Spleen (tissue), 11 donors: ENCODE measurements at regions not wholly inside any gene's neighbourhood (a gene's known extent, or its start where the extent isn't known, plus 50 kb on each side); places are given as distances from the start of the nearest gene placed in this dataset.

Experiments
- DNase-seq: peaks from one replicate; pipeline ENCODE4 v3.0.0-alpha.2; 2020
- H3K27ac ChIP-seq, 8 donors: fragments of 200-600 bp; sonication (generic) in 7 of 8; 1 replicate in 4 of 8; 2 replicates in 4 of 8; pipeline versions ENCODE4 v1.5.0 to v1.8.0; 2016 to 2021; ENCODE audit warnings: inconsistent platforms in 4 of 8, mild to moderate bottlenecking in 4 of 8, moderate library complexity in 1 of 8
- H3K27me3 ChIP-seq, 7 donors: fragments of 200-600 bp; sonication (generic) in 6 of 7; replicated peaks in 1 of 7; 1 replicate in 4 of 7; 2 replicates in 3 of 7; pipeline versions ENCODE4 v1.5.0 to v1.8.0; 2016 to 2021; ENCODE audit warnings: inconsistent platforms in 3 of 7, mild to moderate bottlenecking in 1 of 7
- H3K36me3 ChIP-seq, 6 donors: fragments of 200-600 bp; sonication (generic) in 5 of 6; 1 replicate in 4 of 6; 2 replicates in 2 of 6; pipeline versions ENCODE4 v1.5.0 to v1.8.0; 2016 to 2021; ENCODE audit warnings: inconsistent platforms in 2 of 6
- H3K4me1 ChIP-seq, 6 donors: fragments of 200-600 bp; sonication (generic) in 5 of 6; 1 replicate in 3 of 6; 2 replicates in 3 of 6; pipeline versions ENCODE4 v1.5.0 to v1.8.0; 2016 to 2021; ENCODE audit warnings: inconsistent platforms in 3 of 6
- H3K4me3 ChIP-seq, 8 donors: fragments of 200-600 bp; sonication (generic) in 7 of 8; 1 replicate in 4 of 8; 2 replicates in 4 of 8; pipeline versions ENCODE4 v1.5.0 to v1.8.0; 2016 to 2021; ENCODE audit warnings: inconsistent platforms in 4 of 8, mild to moderate bottlenecking in 4 of 8, moderate library complexity in 2 of 8
- H3K9me3 ChIP-seq, 8 donors: fragments of 200-600 bp; sonication (generic) in 7 of 8; 1 replicate in 4 of 8; 2 replicates in 4 of 8; pipeline versions ENCODE4 v1.5.0 to v1.8.0; 2016 to 2021; ENCODE audit warnings: inconsistent platforms in 4 of 8
- CTCF ChIP-seq, 11 experiments: fragments of 200-600 bp in 7 of 11; fragments of 450-650 bp in 4 of 11; sonication (generic) in 4 of 11; IDR thresholded peaks in 8 of 11; conservative IDR thresholded peaks in 3 of 11; 1 replicate in 7 of 11; 2 replicates in 4 of 11; pipeline versions ENCODE4 v1.4.0 to v1.8.0; 2016 to 2021; ENCODE audit warnings: antibody characterized with exemption in 11 of 11, inconsistent platforms in 4 of 11, mild to moderate bottlenecking in 1 of 11
- POLR2A ChIP-seq, 3 donors: fragments of 450-650 bp; IDR thresholded peaks; one replicate each; pipeline ENCODE4 v1.5.1; 2017; ENCODE audit warnings: antibody characterized with exemption in 3 of 3, mild to moderate bottlenecking in 1 of 3
- POLR2AphosphoS5 ChIP-seq, 3 donors: sonication (generic); formaldehyde crosslinking; IDR thresholded peaks; one replicate each; pipeline ENCODE4 v1.5.1; 2017; ENCODE audit warnings: antibody characterized with exemption in 3 of 3
- WGBS, 5 donors: extraction: QIAGEN DNeasy Blood & Tissue Kit in 3 of 5; methylation state at CpG; one replicate each; pipeline versions ENCODE4 v1.1.5 to v1.1.7; 2013 to 2018; 5-methylcytosine and 5-hydroxymethylcytosine counted together
- intact Hi-C: fragments of 100-400 bp; cut with DNase I; formaldehyde crosslinking; loops from one replicate; pipeline ENCODE4 v1.15.0; 2023; ENCODE audit warnings: low total_unique reads
- donor health status: healthy with polysubstance abuse.
- donor health status: DM: no; HTN: no; CAD: no; lungs with moderate emphysema.
- donor health status: DM: no; HTN: no; CAD: no.
- donor health status: Bipolar disorder and iron deficiency.
- donor health status: healthy.
- donor health status: DM: no; HTN: no; CAD: no.
- donor health status: DM: yes; HTN: yes; CAD: no.

DNA sequence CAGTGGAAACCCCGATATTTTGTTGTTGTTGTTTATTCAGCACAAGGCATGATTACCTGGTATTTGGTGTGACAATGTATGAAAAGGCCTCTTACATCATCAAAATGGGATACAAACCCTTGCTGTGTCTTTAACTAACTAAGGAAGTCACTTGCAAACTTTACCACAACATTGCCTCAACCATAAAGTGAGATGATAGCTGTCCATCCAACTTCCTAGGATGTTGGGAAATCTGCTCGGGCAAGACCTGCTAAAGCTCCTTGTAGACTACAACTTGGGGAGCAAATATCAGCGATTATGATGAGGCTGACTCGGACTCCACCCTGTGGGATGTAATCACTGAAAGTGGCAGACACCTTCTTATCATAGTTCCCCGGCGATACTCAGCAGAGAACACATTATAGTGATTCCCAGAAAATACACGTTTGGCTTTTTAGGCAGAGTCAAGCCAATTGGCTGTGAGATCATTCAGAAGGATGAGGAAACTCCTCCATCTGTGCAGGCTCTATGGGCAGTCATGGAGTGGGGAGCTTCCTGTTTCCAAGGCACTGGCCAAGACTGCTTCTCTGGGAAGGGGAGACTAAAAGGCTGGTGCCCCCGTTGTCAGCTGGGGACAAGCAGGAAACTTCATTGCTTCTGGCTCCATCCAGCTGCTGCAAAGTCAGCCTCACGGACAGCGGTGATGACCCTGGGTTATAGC is 289.0 kb downstream of the RNF144A start:
- Histone ChIP-seq H3K27ac (no peak overlapping the region), H3K27me3 (no peaks in the 10 kb centered on the region), H3K36me3 (no peaks in the 10 kb centered on the region), H3K9me3 (no peaks in the 10 kb centered on the region), H3K4me3 (no peak overlapping the region), H3K4me1 (no peaks in the 10 kb centered on the region)
- intact Hi-C loops, result no loop called here
- no peak for DNase-seq
- TF ChIP-seq POLR2AphosphoS5 (IDR thresholded peaks at IDR 0.05) (no peak), POLR2A (IDR thresholded peaks at IDR 0.05) (no peak), CTCF (IDR thresholded peaks at IDR 0.05 in 8 of 11, conservative IDR thresholded peaks at IDR 0.05 in 3 of 11) (no peak)
- 69 to 88% (median 74%) methylated on average over 10 of the region's 10 CpGs for WGBS, 5 donors

DNA sequence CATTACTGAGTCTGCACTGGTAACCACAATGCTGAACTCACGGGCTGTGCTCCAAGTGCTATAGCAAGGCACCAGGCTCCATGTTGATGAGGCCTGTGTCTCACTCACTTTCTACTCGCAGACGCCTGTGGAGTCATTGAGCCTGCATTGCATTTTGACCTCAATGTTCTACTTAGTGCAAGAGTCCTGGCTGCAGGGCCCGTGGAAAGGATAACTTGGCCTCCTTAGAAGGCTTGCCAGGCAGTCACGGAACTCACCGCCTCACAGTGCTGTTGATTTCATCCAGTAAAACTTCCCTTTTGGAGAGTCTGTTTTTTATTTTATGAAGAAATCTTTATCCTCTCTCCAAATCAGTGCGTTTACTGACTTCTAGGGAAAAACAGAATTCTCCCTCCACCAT is 290.4 kb downstream of the RNF144A start:
- H3K9me3 ChIP-seq, result no peaks in the 10 kb centered on the region
- H3K36me3 ChIP-seq, result no peaks in the 10 kb centered on the region
- no peak for TF ChIP-seq CTCF (IDR thresholded peaks at IDR 0.05 in 8 of 11, conservative IDR thresholded peaks at IDR 0.05 in 3 of 11)
- TF ChIP-seq POLR2AphosphoS5 (IDR thresholded peaks at IDR 0.05), result no peak
- TF ChIP-seq POLR2A (IDR thresholded peaks at IDR 0.05), result no peak
- no peak overlapping the region for H3K4me3 ChIP-seq
- H3K27ac ChIP-seq, result no peak overlapping the region
- intact Hi-C loops, result no loop called here
- H3K27me3 ChIP-seq, result no peaks in the 10 kb centered on the region
- 87 to 95% (median 90%) methylated on average over 7 of the region's 7 CpGs for WGBS, 5 donors
- no peak for DNase-seq
- H3K4me1 ChIP-seq, result no peaks in the 10 kb centered on the region

- 74 to 87% (median 82%) methylated on average over 5 of the region's 5 CpGs for WGBS, 5 donors
Measured at GRCh38 chr2:7209757-7210555, 292.7 kb downstream of the RNF144A start.

More at GRCh38 chr2:7209757-7210555, 292.7 kb downstream of the RNF144A start:
- no peak for TF ChIP-seq CTCF (IDR thresholded peaks at IDR 0.05 in 8 of 11, conservative IDR thresholded peaks at IDR 0.05 in 3 of 11)
- TF ChIP-seq POLR2A (IDR thresholded peaks at IDR 0.05), result no peak
- no peak for TF ChIP-seq POLR2AphosphoS5 (IDR thresholded peaks at IDR 0.05)
- Histone ChIP-seq H3K27ac (no peak overlapping the region), H3K27me3 (no peaks in the 10 kb centered on the region), H3K4me1 (no peaks in the 10 kb centered on the region), H3K9me3 (no peaks in the 10 kb centered on the region), H3K36me3 (no peaks in the 10 kb centered on the region), H3K4me3 (no peak overlapping the region)
- no peak for DNase-seq
- intact Hi-C loops, result no loop called here
